ENCODE measurements at regions not wholly inside any gene's neighbourhood (a gene's known extent, or its start where the extent isn't known, plus 50 kb on each side); places are given as distances from the start of the nearest gene placed in this dataset.

- no peak overlapping the region for H3K9ac ChIP-seq
- H3K4me2 ChIP-seq, result no peak overlapping the region
- no peak overlapping the region for H3K27ac ChIP-seq
- no peaks in the 10 kb centered on the region for H3K27me3 ChIP-seq (ENCODE audit: insufficient read depth, low read depth)
- H2AFZ ChIP-seq (ENCODE audit: low read depth), result no peak overlapping the region
- TF ChIP-seq, protein P1, sequence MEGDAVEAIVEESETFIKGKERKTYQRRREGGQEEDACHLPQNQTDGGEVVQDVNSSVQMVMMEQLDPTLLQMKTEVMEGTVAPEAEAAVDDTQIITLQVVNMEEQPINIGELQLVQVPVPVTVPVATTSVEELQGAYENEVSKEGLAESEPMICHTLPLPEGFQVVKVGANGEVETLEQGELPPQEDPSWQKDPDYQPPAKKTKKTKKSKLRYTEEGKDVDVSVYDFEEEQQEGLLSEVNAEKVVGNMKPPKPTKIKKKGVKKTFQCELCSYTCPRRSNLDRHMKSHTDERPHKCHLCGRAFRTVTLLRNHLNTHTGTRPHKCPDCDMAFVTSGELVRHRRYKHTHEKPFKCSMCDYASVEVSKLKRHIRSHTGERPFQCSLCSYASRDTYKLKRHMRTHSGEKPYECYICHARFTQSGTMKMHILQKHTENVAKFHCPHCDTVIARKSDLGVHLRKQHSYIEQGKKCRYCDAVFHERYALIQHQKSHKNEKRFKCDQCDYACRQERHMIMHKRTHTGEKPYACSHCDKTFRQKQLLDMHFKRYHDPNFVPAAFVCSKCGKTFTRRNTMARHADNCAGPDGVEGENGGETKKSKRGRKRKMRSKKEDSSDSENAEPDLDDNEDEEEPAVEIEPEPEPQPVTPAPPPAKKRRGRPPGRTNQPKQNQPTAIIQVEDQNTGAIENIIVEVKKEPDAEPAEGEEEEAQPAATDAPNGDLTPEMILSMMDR (conservative IDR thresholded peaks at IDR 0.05; ENCODE audit: low read depth, low read length), result no peak
- H4K20me1 ChIP-seq (ENCODE audit: insufficient read depth), result no peaks in the 10 kb centered on the region
- H3K79me2 ChIP-seq (ENCODE audit: insufficient read depth, low read depth), result no peaks in the 10 kb centered on the region
- H3K4me1 ChIP-seq (ENCODE audit: low read depth, poor library complexity, severe bottlenecking), result no peaks in the 10 kb centered on the region
- H3K36me3 ChIP-seq (ENCODE audit: insufficient read depth), result no peaks in the 10 kb centered on the region
- H3K4me3 ChIP-seq (IDR thresholded peaks at IDR 0.05; ENCODE audit: insufficient read depth, low read depth, low read length), result no peak overlapping the region
These were observed 122.6 kb upstream of the MON1B start for GRCh38 chr16:77068402-77068801.

DNA sequence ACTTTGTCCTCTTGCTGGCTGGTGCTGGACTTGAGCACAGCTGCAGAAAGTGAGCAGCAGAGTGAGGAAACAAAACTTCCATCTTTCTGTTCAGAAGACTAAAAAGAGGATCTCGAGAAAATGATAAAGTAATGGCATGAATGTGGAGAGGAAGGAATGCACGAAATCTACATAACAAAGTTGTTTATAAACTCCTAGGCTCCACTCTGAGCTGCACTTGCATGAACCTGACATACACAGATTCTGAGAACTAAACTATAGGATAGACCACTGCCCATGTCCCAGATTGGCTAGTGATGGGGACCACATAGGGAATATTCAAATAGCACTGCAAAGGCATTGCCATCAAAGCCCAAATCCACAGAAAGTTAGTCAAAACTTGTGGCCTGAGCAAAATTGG lies 121.1 kb upstream of the MON1B start:
- no peak overlapping the region for H3K27ac ChIP-seq
- H3K27me3 ChIP-seq (ENCODE audit: insufficient read depth, low read depth), result no peaks in the 10 kb centered on the region
- H3K9ac ChIP-seq, result no peak overlapping the region
- H4K20me1 ChIP-seq (ENCODE audit: insufficient read depth), result no peaks in the 10 kb centered on the region
- H3K79me2 ChIP-seq (ENCODE audit: insufficient read depth, low read depth), result no peaks in the 10 kb centered on the region
- H2AFZ ChIP-seq (ENCODE audit: low read depth), result no peak overlapping the region
- no peak overlapping the region for H3K4me2 ChIP-seq
- TF ChIP-seq, protein P1 (conservative IDR thresholded peaks at IDR 0.05; ENCODE audit: low read depth, low read length), result no peak
- H3K36me3 ChIP-seq (ENCODE audit: insufficient read depth), result no peaks in the 10 kb centered on the region
- H3K4me3 ChIP-seq (IDR thresholded peaks at IDR 0.05; ENCODE audit: insufficient read depth, low read depth, low read length), result no peak overlapping the region
- H3K4me1 ChIP-seq (ENCODE audit: low read depth, poor library complexity, severe bottlenecking), result no peaks in the 10 kb centered on the region

DNA sequence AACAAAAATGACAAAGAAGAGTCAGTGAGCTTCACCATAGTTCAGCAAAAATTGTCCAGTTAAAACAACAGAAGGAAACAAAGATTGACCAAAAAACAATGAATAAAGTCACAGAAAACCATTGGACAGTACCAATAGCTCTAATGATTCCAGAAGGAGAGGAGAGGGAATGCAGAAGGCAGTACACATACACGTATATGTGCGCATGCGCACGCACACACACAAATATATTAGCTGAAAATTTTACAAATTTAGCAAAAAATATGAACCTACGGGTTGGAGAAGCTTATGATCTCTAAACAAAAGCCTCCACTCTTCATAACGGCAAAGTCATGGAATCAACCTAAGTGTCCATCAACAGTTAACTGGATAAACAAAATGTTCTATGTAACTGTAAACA lies 120.3 kb upstream of the MON1B start:
- Histone ChIP-seq H3K4me1 (ENCODE audit: low read depth, poor library complexity, severe bottlenecking) (no peaks in the 10 kb centered on the region), H3K27ac (no peak overlapping the region), H3K79me2 (ENCODE audit: insufficient read depth, low read depth) (no peaks in the 10 kb centered on the region), H3K4me3 (IDR thresholded peaks at IDR 0.05; ENCODE audit: insufficient read depth, low read depth, low read length) (no peak overlapping the region), H3K27me3 (ENCODE audit: insufficient read depth, low read depth) (no peaks in the 10 kb centered on the region), H4K20me1 (ENCODE audit: insufficient read depth) (no peaks in the 10 kb centered on the region), H3K4me2 (no peak overlapping the region), H3K36me3 (ENCODE audit: insufficient read depth) (no peaks in the 10 kb centered on the region), H3K9ac (no peak overlapping the region), H2AFZ (ENCODE audit: low read depth) (no peak overlapping the region)
- TF ChIP-seq, protein P1 (conservative IDR thresholded peaks at IDR 0.05; ENCODE audit: low read depth, low read length), result no peak

DNA sequence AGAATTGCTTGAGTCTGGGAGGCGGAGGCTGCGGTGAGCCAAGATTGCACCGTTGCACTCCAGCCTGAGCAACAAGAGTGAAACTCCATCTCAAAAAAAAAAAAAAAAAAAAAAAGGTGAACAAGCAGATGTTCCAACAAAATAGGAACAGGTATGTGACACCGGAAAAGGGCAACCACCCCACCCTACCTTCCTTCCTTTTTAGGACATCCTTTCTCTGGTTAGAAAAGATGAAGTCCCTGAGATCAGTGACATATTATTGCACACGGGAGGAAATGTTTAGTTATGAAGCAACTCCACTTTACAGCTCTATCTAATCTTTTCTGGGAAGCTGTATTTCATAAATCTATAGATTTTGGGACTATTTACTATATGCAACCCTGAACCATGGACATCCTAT lies 114.2 kb upstream of the MON1B start:
- TF ChIP-seq, protein P1 (conservative IDR thresholded peaks at IDR 0.05; ENCODE audit: low read depth, low read length), result no peak
- H4K20me1 ChIP-seq (ENCODE audit: insufficient read depth), result no peaks in the 10 kb centered on the region
- H3K36me3 ChIP-seq (ENCODE audit: insufficient read depth), result no peaks in the 10 kb centered on the region
- no peaks in the 10 kb centered on the region for H3K4me1 ChIP-seq (ENCODE audit: low read depth, poor library complexity, severe bottlenecking)
- H3K9ac ChIP-seq, result no peak overlapping the region
- H3K4me2 ChIP-seq, result no peak overlapping the region
- H2AFZ ChIP-seq (ENCODE audit: low read depth), result no peak overlapping the region
- H3K4me3 ChIP-seq (IDR thresholded peaks at IDR 0.05; ENCODE audit: insufficient read depth, low read depth, low read length), result no peak overlapping the region
- no peaks in the 10 kb centered on the region for H3K79me2 ChIP-seq (ENCODE audit: insufficient read depth, low read depth)
- H3K27me3 ChIP-seq (ENCODE audit: insufficient read depth, low read depth), result no peaks in the 10 kb centered on the region
- H3K27ac ChIP-seq, result no peak overlapping the region

Data from KMS-11 (cell line).